ENCODE measurements at regions not wholly inside any gene's neighbourhood (a gene's known extent, or its start where the extent isn't known, plus 50 kb on each side); places are given as distances from the start of the nearest gene placed in this dataset.

DNA sequence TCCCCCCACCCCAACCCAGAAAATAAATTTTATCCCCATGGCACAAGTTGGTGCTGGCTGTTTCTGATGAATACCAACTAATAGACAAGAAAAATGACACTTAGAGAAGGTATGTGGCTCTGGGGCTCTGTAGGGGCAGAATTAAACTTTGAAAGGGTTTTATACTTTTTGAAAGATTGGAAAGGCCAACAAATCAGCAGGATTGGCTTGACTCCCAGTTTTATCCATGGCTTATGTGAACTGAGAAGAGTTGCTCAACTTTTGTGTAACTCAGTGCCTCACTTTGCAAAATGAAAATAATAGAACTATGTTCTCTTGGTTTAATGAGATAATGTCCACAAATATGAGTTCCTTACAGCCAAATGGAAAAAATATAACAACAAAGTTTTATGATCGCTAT, 288.9 kb upstream of the KIF2A start:
- no peak for DNase-seq (ENCODE audit: low read depth in 3 of 3)

DNA sequence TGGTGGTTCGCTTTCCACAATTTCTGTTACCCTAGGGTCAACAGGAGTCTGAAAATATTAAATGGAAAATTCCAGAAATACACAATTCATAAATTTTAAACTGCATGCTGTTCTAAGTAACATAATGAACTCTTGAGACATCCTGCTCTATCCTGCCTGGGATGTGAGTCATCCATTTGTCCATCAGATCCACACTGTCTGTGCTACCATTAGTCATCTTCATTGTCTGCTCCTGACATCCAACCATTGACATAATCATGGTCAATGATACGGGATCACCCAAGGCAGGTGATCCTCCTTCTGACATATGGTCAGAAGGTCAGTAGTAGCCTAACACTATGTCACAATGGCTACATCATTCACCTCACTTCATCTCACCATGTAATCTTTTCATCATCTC, 276.7 kb upstream of the KIF2A start:
- DNase-seq (ENCODE audit: low read depth in 3 of 3), result no peak

- DNase-seq (ENCODE audit: low read depth in 3 of 3), result no peak
These were observed 275.7 kb upstream of the KIF2A start for GRCh38 chr5:62030326-62030725.

- DNase-seq (ENCODE audit: low read depth in 3 of 3), result no peak
These were observed 268.0 kb upstream of the KIF2A start for GRCh38 chr5:62038024-62038423.

DNA sequence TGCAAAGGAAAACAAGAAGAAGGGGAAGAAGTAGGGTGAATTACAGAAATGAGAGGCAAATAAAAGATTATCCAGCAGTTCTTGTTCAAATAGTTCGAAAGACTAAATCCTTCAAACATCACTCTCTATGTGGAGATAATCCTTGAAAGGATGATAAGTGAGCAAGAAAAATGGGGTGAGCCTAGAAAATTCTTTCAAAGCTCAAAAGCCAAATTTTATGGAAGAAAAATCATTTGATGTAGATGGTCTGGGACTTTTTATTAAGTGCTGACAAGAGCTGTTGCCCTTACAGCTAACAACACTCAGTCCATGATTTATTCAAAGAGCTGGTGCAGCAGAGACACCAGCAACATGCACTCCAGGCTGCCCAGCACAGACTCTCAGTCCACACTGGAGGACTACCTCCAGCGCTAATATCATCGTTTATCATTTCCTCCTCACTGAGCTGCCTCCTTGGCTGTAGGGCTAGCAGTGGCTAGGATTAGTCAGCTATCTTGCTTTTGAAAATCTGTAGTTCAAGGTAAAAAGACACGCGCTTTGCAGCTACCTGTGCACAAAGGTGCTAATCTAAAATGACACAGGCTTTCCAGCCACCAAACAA, 264.8 kb upstream of the KIF2A start:
- DNase-seq (ENCODE audit: low read depth in 3 of 3), result no peak

GRCh38 chr5:62042007-62042406, 264.0 kb upstream of the KIF2A start:
- DNase-seq (ENCODE audit: low read depth in 3 of 3), result no peak

GRCh38 chr5:62043289-62044280, 262.4 kb upstream of the KIF2A start:
- no peak for DNase-seq (ENCODE audit: low read depth in 3 of 3)

DNA sequence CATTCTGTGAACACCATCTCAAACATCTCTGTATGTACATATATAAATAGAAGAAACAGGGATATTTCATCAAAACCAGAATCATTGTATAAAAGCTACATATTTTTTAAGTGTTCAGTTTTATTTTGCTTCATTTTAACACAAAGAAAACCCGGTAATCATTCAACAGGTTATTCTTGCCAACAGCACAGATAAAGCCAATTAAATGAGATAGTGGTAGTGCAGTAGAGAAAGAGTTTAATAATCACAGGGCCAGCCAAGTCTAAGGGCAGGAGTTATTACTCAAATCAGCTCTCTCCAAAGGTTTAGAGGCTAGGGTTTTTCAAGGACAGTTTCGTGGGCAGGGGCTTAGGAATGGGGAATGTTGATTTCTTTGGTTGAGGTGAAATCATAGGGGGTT, 261.0 kb upstream of the KIF2A start:
- no peak for DNase-seq (ENCODE audit: low read depth in 3 of 3)

DNA sequence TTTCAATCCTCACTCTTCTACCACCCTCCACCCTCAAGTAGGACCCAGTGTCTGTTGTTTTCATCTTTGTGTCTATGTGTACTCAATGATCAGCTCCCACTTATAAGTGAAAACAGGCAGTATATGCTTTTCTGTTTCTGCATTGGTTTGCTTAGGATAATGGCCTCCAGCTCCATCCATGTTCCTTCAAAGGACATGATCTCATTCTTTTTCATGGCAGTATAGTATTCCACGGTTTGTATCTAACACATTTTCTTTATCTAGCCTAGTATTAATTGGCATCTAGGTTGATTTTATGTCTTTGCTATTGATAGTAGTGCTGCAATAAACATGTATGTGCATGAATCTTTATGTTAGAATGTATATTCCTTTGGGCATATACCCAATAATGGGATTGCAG, 259.8 kb upstream of the KIF2A start:
- DNase-seq (ENCODE audit: low read depth in 3 of 3), result no peak

- DNase-seq (ENCODE audit: low read depth in 3 of 3), result no peak
These were observed 254.3 kb upstream of the KIF2A start for GRCh38 chr5:62051747-62052146.

GRCh38 chr5:62059960-62060359, 246.0 kb upstream of the KIF2A start:
- DNase-seq (ENCODE audit: low read depth in 3 of 3), result no peak

DNA sequence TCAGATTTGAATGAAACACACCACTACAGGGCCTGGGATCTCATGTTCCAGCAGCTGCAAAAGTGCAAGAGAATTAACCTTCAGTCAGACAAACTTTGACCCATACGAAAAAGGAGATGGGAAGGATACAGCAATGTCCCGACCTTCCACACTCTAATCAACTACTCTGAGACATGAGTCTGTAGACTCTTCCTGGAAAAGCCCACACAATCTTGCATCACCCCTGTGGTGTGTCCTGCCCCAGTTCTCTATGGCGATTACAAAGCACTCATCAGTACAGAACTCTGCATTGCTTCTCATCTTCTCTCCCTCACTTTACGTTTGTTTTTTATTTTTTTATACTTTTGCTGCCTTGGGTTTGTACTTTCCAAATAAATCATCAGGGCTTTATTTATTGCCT, 241.0 kb upstream of the KIF2A start:
- no peak for DNase-seq (ENCODE audit: low read depth in 3 of 3)

GRCh38 chr5:62066761-62067277, 239.2 kb upstream of the KIF2A start:
- DNase-seq (ENCODE audit: low read depth in 3 of 3), result no peak

DNA sequence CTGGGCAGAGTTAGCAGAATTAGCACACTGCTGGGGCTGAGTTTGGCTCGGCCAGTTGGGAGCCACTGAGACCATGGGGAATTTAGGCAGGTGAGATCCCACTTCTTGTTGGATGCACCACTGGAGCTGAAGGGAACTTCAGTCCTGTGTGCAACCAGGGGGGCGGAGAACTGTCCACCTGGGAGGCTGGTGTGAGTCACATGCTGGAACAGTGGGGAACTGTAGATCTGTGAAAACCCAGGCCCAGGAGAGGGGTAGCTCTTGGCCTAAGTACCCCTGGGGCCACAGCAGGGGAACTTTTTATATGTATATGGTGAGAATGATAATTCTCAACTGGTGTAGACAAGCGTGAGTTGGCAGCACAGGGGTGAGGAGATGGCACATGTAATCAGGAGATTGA, 237.5 kb upstream of the KIF2A start:
- no peak for DNase-seq (ENCODE audit: low read depth in 3 of 3)

DNA sequence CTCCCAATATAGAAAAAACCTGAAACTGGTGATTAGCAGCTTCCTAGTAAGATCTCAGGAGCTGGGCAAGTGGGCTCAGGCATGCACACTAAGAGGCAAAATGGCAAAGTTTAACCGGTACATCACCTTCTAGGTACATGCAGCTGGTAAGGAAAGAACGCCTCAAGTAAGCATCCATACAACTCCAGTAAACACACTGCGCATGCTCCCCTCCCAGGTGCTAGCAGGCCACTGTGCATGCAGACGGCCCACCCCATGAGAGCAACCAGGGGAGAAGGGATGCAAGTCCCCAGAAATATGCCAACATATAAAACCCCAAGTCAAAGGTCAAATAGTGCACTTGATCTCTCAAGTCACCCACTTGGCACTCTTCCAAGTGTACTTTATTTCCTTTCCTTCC, 228.6 kb upstream of the KIF2A start:
- DNase-seq (ENCODE audit: low read depth in 3 of 3), result no peak

- DNase-seq (ENCODE audit: low read depth in 3 of 3), result no peak
These were observed 228.0 kb upstream of the KIF2A start for GRCh38 chr5:62077823-62078550.

GRCh38 chr5:62082370-62082801, 223.6 kb upstream of the KIF2A start:
- DNase-seq (ENCODE audit: low read depth in 3 of 3), result no peak

DNA sequence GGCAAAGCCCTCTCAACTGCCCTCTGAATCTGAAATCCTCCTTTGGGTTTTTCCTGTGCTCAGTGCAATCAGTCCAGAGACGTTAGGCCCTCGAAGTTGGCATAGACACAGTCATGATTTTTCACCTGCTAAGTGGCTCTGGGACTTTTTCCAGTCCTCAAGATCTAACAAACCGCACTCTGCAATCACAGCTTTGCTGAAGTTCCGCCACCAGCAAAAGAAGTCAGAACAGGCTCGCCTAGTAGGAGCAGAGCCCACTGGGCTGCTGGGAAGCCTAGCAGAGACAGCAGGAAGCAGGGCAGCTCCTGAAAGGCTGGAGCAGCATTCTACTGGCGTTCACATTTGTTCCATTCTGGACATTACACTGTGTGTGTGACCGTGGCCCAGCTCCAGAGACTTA, 222.8 kb upstream of the KIF2A start:
- no peak for DNase-seq (ENCODE audit: low read depth in 3 of 3)

DNA sequence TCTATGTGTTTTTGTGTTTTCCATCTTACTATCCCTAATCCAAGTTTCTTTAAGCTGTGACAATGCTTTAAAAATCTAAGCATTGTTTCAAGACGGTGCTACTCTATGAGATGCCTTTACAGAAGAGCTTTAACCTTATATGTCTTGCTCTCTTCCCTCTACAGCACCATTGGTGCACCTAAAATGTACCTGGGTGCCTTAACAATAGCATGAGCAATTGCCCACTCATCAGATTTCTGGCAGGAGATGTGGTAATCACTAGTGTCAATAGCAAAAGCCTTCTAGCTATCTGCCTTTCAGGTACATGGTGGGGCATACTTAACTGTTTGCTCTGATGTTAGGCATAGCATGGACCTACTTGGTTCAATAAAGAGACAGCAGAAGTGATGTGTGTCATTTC, 222.3 kb upstream of the KIF2A start:
- DNase-seq (ENCODE audit: low read depth in 3 of 3), result no peak

DNA sequence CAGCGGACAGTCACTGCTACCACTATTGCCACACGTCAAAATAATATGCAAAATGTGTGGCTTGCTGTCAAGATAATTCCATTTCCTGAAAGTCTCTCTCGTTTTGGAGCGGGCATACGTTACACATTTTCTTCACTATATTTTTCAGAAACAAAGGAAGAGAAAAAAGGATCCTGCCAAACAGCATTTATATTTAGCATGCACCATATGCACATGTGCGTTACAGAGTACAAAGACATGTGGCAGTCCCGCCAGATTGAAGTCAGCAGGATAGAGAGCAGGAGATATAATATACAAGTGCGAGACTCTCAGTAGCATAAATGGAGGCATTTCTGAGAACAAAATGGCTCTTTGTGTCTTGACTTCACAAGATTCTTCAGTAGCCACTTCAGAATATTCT, 221.6 kb upstream of the KIF2A start:
- DNase-seq (ENCODE audit: low read depth in 3 of 3), result no peak

DNA sequence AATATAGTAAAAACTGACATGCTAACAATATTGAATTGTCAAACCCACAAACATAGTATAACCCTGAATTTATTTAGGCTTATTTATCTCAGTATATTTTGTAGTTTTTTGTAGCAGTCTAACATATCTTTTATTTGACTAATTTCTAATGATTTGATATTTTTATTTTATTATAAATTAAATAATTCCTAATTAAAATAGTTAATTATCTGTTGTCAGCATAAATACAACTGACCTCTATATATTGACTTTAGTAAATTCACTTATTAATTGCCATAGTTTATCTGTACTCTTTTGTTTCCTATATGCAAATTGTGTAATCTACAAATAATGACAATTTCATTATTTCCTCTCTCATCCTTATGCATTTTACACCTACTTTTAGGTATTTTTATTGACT, 215.1 kb upstream of the KIF2A start:
- DNase-seq (ENCODE audit: low read depth in 3 of 3), result no peak

- no peak for DNase-seq (ENCODE audit: low read depth in 3 of 3)
These were observed 212.6 kb upstream of the KIF2A start for GRCh38 chr5:62093411-62093810.

All from stimulated activated CD4-positive, alpha-beta T cell treated with anti-CD3 and anti-CD28 coated beads, TNF-alpha, amount 100 ng/mL, for 24 hours (primary cell).